GM21619 (cell line): ENCODE measurements at regions not wholly inside any gene's neighbourhood (a gene's known extent, or its start where the extent isn't known, plus 50 kb on each side); places are given as distances from the start of the nearest gene placed in this dataset.
"Not testable (repeated sequence)": the region's sequence is repeated elsewhere in the genome, so short reads cannot be mapped to it uniquely, and the experiment has no call there.

ENCODE experiments used
- ATAC-seq: cut with Tn5 transposase; IDR thresholded peaks from one replicate; pipeline ENCODE4 v1.9.1; 2021; ENCODE audit not compliant: unreplicated experiment

GRCh38 chr3:5583920-5584319, 396.4 kb downstream of the EDEM1 start:
- no peak for ATAC-seq

GRCh38 chr3:5585085-5585484, 397.6 kb downstream of the EDEM1 start:
- ATAC-seq, result no peak

- no peak for ATAC-seq
Observed at GRCh38 chr3:5606884-5607472, 419.5 kb downstream of the EDEM1 start.

- ATAC-seq, result no peak
Observed at GRCh38 chr3:5607581-5607980, 420.1 kb downstream of the EDEM1 start.

GRCh38 chr3:5608971-5609370, 421.5 kb downstream of the EDEM1 start:
- ATAC-seq, result not testable (repeated sequence)

- ATAC-seq, result no peak
Observed at GRCh38 chr3:5613599-5613998, 426.1 kb downstream of the EDEM1 start.

GRCh38 chr3:5616873-5617272, 429.4 kb downstream of the EDEM1 start:
- ATAC-seq, result no peak

- ATAC-seq, result no peak
Observed at GRCh38 chr3:5618170-5618569, 430.7 kb downstream of the EDEM1 start.

GRCh38 chr3:5630406-5630805, 442.9 kb downstream of the EDEM1 start:
- ATAC-seq, result no peak

GRCh38 chr3:5633960-5634359, 446.5 kb downstream of the EDEM1 start:
- no peak for ATAC-seq

- no peak for ATAC-seq
Observed at GRCh38 chr3:5634411-5634810, 446.9 kb downstream of the EDEM1 start.

GRCh38 chr3:5635746-5636145, 448.2 kb downstream of the EDEM1 start:
- ATAC-seq, result no peak

- no peak for ATAC-seq
Observed at GRCh38 chr3:5638550-5638949, 451.0 kb downstream of the EDEM1 start.

GRCh38 chr3:5644773-5645670, 457.5 kb downstream of the EDEM1 start:
- no peak for ATAC-seq

- no peak for ATAC-seq
Observed at GRCh38 chr3:5645692-5646410, 458.3 kb downstream of the EDEM1 start.

- no peak for ATAC-seq
Observed at GRCh38 chr3:5650303-5650702, 462.8 kb downstream of the EDEM1 start.

- no peak for ATAC-seq
Observed at GRCh38 chr3:5651351-5651750, 463.8 kb downstream of the EDEM1 start.

- ATAC-seq, result no peak
Observed at GRCh38 chr3:5653426-5654143, 466.1 kb downstream of the EDEM1 start.

GRCh38 chr3:5657106-5657505, 469.6 kb downstream of the EDEM1 start:
- no peak for ATAC-seq

GRCh38 chr3:5663601-5664000, 476.1 kb downstream of the EDEM1 start:
- no peak for ATAC-seq

- ATAC-seq, result no peak
Observed at GRCh38 chr3:5666455-5666854, 478.9 kb downstream of the EDEM1 start.
